Pancreas (tissue), 10 donors: ENCODE measurements at regions not wholly inside any gene's neighbourhood (a gene's known extent, or its start where the extent isn't known, plus 50 kb on each side); places are given as distances from the start of the nearest gene placed in this dataset.

Experiments
- ATAC-seq, 4 donors: fragments of 200-7000 bp; cut with Tn5 transposase; one replicate each; pipeline versions ENCODE4 v1.8.0 to v1.9.1; 2020; ENCODE audit warnings: mild to moderate bottlenecking in 4 of 4, moderate library complexity in 4 of 4
- DNase-seq, 6 donors: peaks; one replicate each; pipeline ENCODE4 v3.0.0-alpha.2; 2020
- FAIRE-seq: peaks from 2 replicates; lab custom pipeline; 2012; peaks lifted over from hg19 to GRCh38; lab: Jason Lieb, UNC
- H3K27ac ChIP-seq, 4 donors: fragments of 200-600 bp; sonication (generic); 1 replicate in 3 of 4; 2 replicates in 1 of 4; pipeline versions ENCODE4 v1.5.0 to v1.8.0; 2020
- H3K27me3 ChIP-seq, 4 donors: fragments of 200-600 bp; one replicate each; pipeline ENCODE4 v1.8.0; 2021
- H3K36me3 ChIP-seq, 3 donors: fragments of 200-600 bp; sonication (generic) in 1 of 3; one replicate each; pipeline versions ENCODE4 v1.5.0 to v1.8.0; 2020 to 2021
- H3K4me1 ChIP-seq, 3 donors: fragments of 200-600 bp; one replicate each; pipeline ENCODE4 v1.8.0; 2021
- H3K4me3 ChIP-seq, 4 donors: fragments of 200-600 bp; sonication (generic) in 2 of 4; one replicate each; pipeline versions ENCODE4 v1.5.0 to v1.8.0; 2020 to 2021
- H3K9me3 ChIP-seq, 4 donors: fragments of 200-600 bp; one replicate each; pipeline ENCODE4 v1.8.0; 2021
- WGBS, 2 donors: extraction: QIAGEN DNeasy Blood & Tissue Kit; methylation state at CpG; one replicate each; pipeline ENCODE4 v1.1.7; 2013; 5-methylcytosine and 5-hydroxymethylcytosine counted together
- intact Hi-C, 3 donors: fragments of 100-400 bp; cut with DNase I; formaldehyde crosslinking; loops; one replicate each; pipeline versions ENCODE4 v1.11.1 to v1.14.2; 2022
- TF ChIP-seq, protein P1 (sequence below), 4 donors: fragments of 200-600 bp; sonication (generic) in 3 of 4; IDR thresholded peaks; one replicate each; pipeline versions ENCODE4 v1.5.0 to v1.8.0; 2021; ENCODE audit warnings: antibody characterized with exemption in 4 of 4
- donor health status: healthy with polysubstance abuse.
- donor health status: DM: no; HTN: no; CAD: no; lungs with moderate emphysema.
- donor health status: DM: no; HTN: no; CAD: no.
- donor health status: control.
- donor health status: control.
- donor health status: Bipolar disorder and iron deficiency.
- donor health status: DM: yes; HTN: yes; CAD: no.
- donor health status: DM: no; HTN: no; CAD: no.
- donor health status: DM: no; HTN: no; CAD: no.
- donor health status: DM: yes; HTN: yes; CAD: no.

DNA sequence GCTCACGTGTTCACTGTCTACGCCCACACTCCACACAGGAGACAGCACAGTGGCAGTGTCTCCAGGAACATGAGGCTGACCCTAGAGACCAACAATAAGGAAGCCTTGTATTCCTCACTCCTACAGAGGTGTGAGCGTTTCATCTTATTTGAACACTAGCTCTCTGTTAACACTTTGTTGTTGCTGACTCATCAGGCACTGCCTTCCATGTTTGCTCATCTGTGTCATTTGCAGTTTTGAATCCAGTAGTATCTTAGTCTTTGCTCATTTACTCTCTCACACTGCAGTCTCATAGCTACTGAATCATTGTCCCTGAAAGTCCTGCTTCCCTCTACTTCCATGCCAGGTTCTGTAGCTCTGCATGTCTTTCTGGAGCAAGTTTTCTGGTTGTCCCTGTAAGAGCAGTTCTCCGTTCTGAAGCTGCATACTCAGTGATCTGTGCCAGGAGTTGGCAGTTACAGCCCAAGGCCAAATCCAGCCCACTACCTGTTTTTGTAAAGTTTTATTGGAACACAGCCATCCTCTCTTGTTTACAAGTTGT lies 80.3 kb upstream of the DCLK2 start:
- no peak for DNase-seq
- H3K4me1 ChIP-seq: peaks cover 0 to 5% (median 2%) of the 10 kb centered on the region in 3 donors
- FAIRE-seq: no peak
- TF ChIP-seq, protein P1, sequence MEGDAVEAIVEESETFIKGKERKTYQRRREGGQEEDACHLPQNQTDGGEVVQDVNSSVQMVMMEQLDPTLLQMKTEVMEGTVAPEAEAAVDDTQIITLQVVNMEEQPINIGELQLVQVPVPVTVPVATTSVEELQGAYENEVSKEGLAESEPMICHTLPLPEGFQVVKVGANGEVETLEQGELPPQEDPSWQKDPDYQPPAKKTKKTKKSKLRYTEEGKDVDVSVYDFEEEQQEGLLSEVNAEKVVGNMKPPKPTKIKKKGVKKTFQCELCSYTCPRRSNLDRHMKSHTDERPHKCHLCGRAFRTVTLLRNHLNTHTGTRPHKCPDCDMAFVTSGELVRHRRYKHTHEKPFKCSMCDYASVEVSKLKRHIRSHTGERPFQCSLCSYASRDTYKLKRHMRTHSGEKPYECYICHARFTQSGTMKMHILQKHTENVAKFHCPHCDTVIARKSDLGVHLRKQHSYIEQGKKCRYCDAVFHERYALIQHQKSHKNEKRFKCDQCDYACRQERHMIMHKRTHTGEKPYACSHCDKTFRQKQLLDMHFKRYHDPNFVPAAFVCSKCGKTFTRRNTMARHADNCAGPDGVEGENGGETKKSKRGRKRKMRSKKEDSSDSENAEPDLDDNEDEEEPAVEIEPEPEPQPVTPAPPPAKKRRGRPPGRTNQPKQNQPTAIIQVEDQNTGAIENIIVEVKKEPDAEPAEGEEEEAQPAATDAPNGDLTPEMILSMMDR (IDR thresholded peaks at IDR 0.05): no peak
- 35 to 36% methylated on average over 4 of the region's 4 CpGs for WGBS, 2 donors
- intact Hi-C loops: no loop called here
- H3K36me3 ChIP-seq: no peaks in the 10 kb centered on the region
- no peak overlapping the region for H3K4me3 ChIP-seq
- H3K9me3 ChIP-seq: no peaks in the 10 kb centered on the region
- H3K27me3 ChIP-seq: no peaks in the 10 kb centered on the region
- no peak overlapping the region for H3K27ac ChIP-seq
- peak; percentile 43 to 77 (median 68) for ATAC-seq

DNA sequence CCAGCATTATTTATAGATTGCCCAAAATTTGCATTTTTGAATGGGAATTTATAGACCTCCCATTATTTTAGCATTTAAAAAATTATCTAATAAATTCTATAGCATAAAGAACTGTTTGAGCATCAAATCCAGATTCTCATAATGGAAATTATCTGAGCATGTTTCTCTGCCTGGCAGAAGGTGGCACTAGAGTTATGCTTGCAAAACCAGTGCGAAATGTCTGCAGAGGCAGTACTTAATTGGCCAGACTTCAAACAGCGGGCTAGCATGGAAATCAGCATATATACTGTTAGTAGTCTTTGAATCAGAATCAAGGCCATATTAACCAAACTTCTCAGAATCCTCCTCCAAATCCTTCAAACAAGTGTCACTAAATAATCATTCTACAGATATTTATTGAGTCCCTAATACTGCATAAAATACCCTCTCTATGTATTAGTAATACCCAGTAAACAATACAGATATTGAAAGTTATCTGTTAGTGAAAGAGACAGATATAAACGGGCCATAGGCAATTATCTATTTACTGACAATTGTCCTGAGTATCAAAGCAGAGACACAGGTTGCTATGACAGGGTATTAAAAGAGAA lies 78.7 kb upstream of the DCLK2 start:
- H3K27ac ChIP-seq: no peak overlapping the region
- TF ChIP-seq, protein P1 (IDR thresholded peaks at IDR 0.05): peak in 3 of 4 donors; percentile 27 to 35 (median 31)
- 2 to 8% methylated on average over 3 of the region's 3 CpGs for WGBS, 2 donors
- peak in 3 of 6 donors; percentile 16 to 30 (median 28) for DNase-seq
- no peaks in the 10 kb centered on the region for H3K36me3 ChIP-seq
- no peaks in the 10 kb centered on the region for H3K9me3 ChIP-seq
- intact Hi-C loops: loop anchor here in 2 of 3 donors (10.0 kb wide), 2 partner anchors 235 to 245 kb away; no protein-coding TSS in a partner anchor
- H3K4me1 ChIP-seq: peaks cover 0 to 5% (median 2%) of the 10 kb centered on the region in 3 donors
- peak; percentile 57 for FAIRE-seq
- no peaks in the 10 kb centered on the region for H3K27me3 ChIP-seq
- no peak overlapping the region for H3K4me3 ChIP-seq
- peak; percentile 70 to 89 (median 82) for ATAC-seq

DNA sequence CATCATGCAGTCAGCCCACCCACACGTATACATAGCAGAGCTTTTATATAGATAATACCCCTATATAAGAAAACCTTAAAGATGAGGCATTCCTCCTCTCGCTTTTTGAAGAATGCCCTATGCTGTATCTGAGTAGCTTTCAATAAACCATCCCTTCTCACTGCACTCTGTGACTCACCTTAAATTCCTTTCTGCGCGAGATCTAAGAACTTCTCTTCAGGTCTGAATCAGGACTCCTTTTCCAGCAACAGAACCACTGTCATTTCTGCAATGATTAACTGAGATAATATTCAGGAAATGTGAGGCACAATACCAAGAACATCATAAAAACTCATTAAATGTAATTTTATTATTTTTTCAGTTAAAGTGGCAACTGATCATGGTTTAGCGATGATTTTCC lies 76.4 kb upstream of the DCLK2 start:
- 82 to 83% methylated on average over 5 of the region's 5 CpGs for WGBS, 2 donors
- FAIRE-seq (no peak), ATAC-seq (no peak), DNase-seq (no peak)
- Histone ChIP-seq H3K4me1 (peaks cover 0 to 10% (median 5%) of the 10 kb centered on the region in 3 donors), H3K27me3 (no peaks in the 10 kb centered on the region), H3K36me3 (no peaks in the 10 kb centered on the region), H3K9me3 (no peaks in the 10 kb centered on the region), H3K27ac (no peak overlapping the region), H3K4me3 (no peak overlapping the region)
- TF ChIP-seq, protein P1 (IDR thresholded peaks at IDR 0.05): no peak
- intact Hi-C loops: loop anchor here in 2 of 3 donors (10.0 kb wide), 2 partner anchors 233 to 243 kb away; no protein-coding TSS in a partner anchor

DNA sequence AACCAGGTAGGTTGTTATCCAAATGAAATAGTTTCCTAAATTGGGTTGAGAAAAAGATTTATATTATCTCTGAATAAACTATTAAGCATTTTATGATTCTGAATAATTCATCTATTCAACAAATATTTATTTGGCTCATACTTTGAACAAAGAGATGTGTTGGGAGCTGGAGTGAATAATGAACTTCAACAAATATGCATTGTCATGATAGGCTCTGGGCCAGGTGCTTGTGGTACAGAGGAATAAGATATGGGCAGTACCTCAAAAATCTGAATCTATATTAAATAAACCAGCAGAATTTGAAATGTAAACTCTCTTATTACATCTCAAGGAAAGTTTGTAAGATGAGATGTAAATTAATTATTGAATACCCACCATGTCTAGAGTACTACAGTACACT lies 75.7 kb upstream of the DCLK2 start:
- Histone ChIP-seq H3K27ac (no peak overlapping the region), H3K27me3 (no peaks in the 10 kb centered on the region), H3K4me1 (peaks cover 0 to 10% (median 4%) of the 10 kb centered on the region in 3 donors), H3K9me3 (no peaks in the 10 kb centered on the region), H3K4me3 (no peak overlapping the region), H3K36me3 (no peaks in the 10 kb centered on the region)
- intact Hi-C loops: loop anchor here in 2 of 3 donors (10.0 kb wide), 2 partner anchors 232 to 242 kb away; no protein-coding TSS in a partner anchor
- FAIRE-seq: no peak
- TF ChIP-seq, protein P1 (IDR thresholded peaks at IDR 0.05): no peak
- no peak for ATAC-seq
- no peak for DNase-seq

DNA sequence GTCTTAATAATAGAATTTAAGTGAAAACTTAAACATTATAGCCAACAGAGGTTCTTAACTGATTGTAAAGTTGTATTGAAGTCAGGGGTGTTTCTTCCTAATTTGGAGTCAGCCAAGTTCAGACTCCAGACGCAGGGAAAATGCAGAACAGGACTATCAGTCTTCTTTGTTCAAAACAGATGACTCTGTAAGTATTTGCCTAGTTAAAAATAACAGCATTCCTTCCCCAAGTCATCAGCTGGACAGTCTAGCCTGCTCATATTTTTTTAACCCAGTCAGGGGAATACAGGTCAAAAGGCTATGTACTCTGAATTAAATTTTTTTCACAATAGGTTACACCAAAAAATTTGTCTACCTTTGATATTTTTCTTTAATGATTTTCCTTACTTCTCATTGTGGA lies 73.8 kb upstream of the DCLK2 start:
- FAIRE-seq (peak; percentile 75), ATAC-seq (peak in 2 of 4 donors; percentile 34 to 53), DNase-seq (no peak)
- Histone ChIP-seq H3K27me3 (no peaks in the 10 kb centered on the region), H3K27ac (no peak overlapping the region), H3K4me3 (no peak overlapping the region), H3K36me3 (no peaks in the 10 kb centered on the region), H3K4me1 (peaks cover 0 to 8% (median 0%) of the 10 kb centered on the region in 3 donors), H3K9me3 (no peaks in the 10 kb centered on the region)
- 10 to 16% methylated on average over 1 of the region's 1 CpG for WGBS, 2 donors
- TF ChIP-seq, protein P1 (IDR thresholded peaks at IDR 0.05): no peak
- intact Hi-C loops: loop anchor here in 2 of 3 donors (10.0 kb wide), 2 partner anchors 230 to 240 kb away; no protein-coding TSS in a partner anchor
